Panc1 (cell line): ENCODE measurements at regions not wholly inside any gene's neighbourhood (a gene's known extent, or its start where the extent isn't known, plus 50 kb on each side); places are given as distances from the start of the nearest gene placed in this dataset.

Experiments used
- ATAC-seq: fragments of 200-7000 bp; cut with Tn5 transposase; 2 replicates; pipeline ENCODE4 v1.9.1; 2020; ENCODE audit warnings: mild to moderate bottlenecking, moderate library complexity
- BruUV-seq: library from RNA; stranded (reverse); fragments of 400-500 nt; replicated peaks from 2 replicates; lab custom pipeline; 2021; lab: Mats Ljungman, UMichigan
- CTCF ChIA-PET: fragments of 300-600 bp; sonication (Branson Sonifier 250); formaldehyde crosslinking; loops from one replicate; lab custom pipeline; 2022; ENCODE audit warnings: antibody characterized with exemption; lab: Charles Lee
- POLR2A ChIA-PET: fragments of 300-600 bp; sonication (Branson Sonifier 250); formaldehyde crosslinking; loops from one replicate; lab custom pipeline; 2022; ENCODE audit warnings: antibody characterized with exemption; lab: Charles Lee
- DNase-seq: peaks from one replicate; pipeline ENCODE4 v3.0.0-alpha.2; 2010; ENCODE audit warnings: low read depth, low spot score
- H3K27ac ChIP-seq: 2 replicates; pipeline ENCODE4 v1.5.1; 2011; ENCODE audit warnings: mild to moderate bottlenecking, low read length, inconsistent platforms
- H3K27me3 ChIP-seq: fragments of 200-500 bp; sonication (Bioruptor generic); 2 replicates; pipeline ENCODE4 v1.6.0; 2014; ENCODE audit warnings: low read length, inconsistent platforms; ENCODE audit not compliant: control insufficient read depth, insufficient read depth
- H3K36me3 ChIP-seq: fragments of 200-500 bp; sonication (Bioruptor generic); 2 replicates; pipeline ENCODE4 v1.5.1; 2014; ENCODE audit warnings: inconsistent platforms, mild to moderate bottlenecking, low read length, moderate library complexity; ENCODE audit not compliant: control insufficient read depth, insufficient read depth
- H3K4me1 ChIP-seq: 2 replicates; pipeline ENCODE4 v1.5.1; 2011; ENCODE audit warnings: inconsistent platforms, mild to moderate bottlenecking, low read length, moderate library complexity; ENCODE audit not compliant: control insufficient read depth, insufficient read depth
- H3K4me3 ChIP-seq, 2 experiments: 2 replicates each; pipeline ENCODE4 v1.5.1; 2011 to 2012; ENCODE audit warnings: low read depth in 2 of 2, low read length in 2 of 2, mild to moderate bottlenecking in 2 of 2, inconsistent platforms in 1 of 2, moderate library complexity in 1 of 2
- H3K9me3 ChIP-seq: fragments of 200-500 bp; sonication (Bioruptor generic); 2 replicates; pipeline ENCODE4 v1.5.1; 2014; ENCODE audit warnings: low read depth, mild to moderate bottlenecking, inconsistent platforms, low read length, moderate library complexity; ENCODE audit not compliant: control insufficient read depth, insufficient read depth
- POLR2AphosphoS5 ChIP-seq: IDR thresholded peaks from 2 replicates; pipeline ENCODE4 v1.6.1; 2012; ENCODE audit warnings: mild to moderate bottlenecking, low read depth, low read length, moderate library complexity
- SIN3A ChIP-seq: IDR thresholded peaks from 2 replicates; pipeline ENCODE4 v1.6.1; 2012; ENCODE audit warnings: low read depth, mild to moderate bottlenecking, low read length, moderate library complexity, borderline replicate concordance; ENCODE audit not compliant: insufficient read depth
- TCF7L2 ChIP-seq: IDR thresholded peaks from 2 replicates; pipeline ENCODE4 v1.6.1; 2011; ENCODE audit warnings: mild to moderate bottlenecking, low read depth, low read length, inconsistent platforms
- in situ Hi-C: cut with HindIII; loops from 2 replicates; pipeline ENCODE4 v1.10.0; 2016; ENCODE audit warnings: low sequenced_read_pairs, low pct_unique_long_range_greater_than_20kb
- intact Hi-C: fragments of 100-400 bp; cut with micrococcal nuclease; formaldehyde crosslinking; loops from one replicate; pipeline ENCODE4 v1.10.0; 2022; ENCODE audit not compliant: unreplicated experiment
- TF ChIP-seq, protein P1 (sequence below), 2 experiments: IDR thresholded peaks; 2 replicates each; pipeline ENCODE4 v1.6.1; 2011 to 2012; ENCODE audit warnings: low read depth in 2 of 2, control low read depth in 1 of 2, low read length in 1 of 2, mild to moderate bottlenecking in 1 of 2, moderate library complexity in 1 of 2; ENCODE audit not compliant: insufficient read depth in 1 of 2
- TF ChIP-seq, protein P2 (sequence below): fragments of 450-650 bp; IDR thresholded peaks from 2 replicates; pipeline ENCODE4 v1.5.1; 2017; ENCODE audit warnings: mild to moderate bottlenecking

DNA sequence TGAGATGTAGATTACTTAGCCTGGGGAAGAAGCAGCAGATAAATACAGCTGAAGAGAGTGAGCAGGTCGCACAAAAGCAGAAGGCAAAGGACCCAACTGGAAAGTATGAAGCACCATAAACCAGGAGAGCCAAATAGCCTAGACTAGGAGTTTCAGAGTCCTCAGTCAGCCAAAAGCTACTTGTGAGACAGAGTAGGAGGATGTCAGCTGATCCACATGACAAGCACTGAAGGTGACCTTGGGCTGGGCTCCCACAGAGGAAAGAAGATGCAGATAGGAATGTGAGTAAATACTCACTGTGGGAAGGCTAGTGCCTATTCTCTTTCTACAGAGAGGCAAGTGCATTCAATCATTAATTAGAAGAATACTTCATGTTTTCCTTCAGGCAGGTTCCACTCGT is 274.0 kb upstream of the POU3F2 start:
- ATAC-seq: no peak
- intact Hi-C loops: no loop called here
- H3K4me1 ChIP-seq: no peaks in the 10 kb centered on the region
- TF ChIP-seq, protein P1, sequence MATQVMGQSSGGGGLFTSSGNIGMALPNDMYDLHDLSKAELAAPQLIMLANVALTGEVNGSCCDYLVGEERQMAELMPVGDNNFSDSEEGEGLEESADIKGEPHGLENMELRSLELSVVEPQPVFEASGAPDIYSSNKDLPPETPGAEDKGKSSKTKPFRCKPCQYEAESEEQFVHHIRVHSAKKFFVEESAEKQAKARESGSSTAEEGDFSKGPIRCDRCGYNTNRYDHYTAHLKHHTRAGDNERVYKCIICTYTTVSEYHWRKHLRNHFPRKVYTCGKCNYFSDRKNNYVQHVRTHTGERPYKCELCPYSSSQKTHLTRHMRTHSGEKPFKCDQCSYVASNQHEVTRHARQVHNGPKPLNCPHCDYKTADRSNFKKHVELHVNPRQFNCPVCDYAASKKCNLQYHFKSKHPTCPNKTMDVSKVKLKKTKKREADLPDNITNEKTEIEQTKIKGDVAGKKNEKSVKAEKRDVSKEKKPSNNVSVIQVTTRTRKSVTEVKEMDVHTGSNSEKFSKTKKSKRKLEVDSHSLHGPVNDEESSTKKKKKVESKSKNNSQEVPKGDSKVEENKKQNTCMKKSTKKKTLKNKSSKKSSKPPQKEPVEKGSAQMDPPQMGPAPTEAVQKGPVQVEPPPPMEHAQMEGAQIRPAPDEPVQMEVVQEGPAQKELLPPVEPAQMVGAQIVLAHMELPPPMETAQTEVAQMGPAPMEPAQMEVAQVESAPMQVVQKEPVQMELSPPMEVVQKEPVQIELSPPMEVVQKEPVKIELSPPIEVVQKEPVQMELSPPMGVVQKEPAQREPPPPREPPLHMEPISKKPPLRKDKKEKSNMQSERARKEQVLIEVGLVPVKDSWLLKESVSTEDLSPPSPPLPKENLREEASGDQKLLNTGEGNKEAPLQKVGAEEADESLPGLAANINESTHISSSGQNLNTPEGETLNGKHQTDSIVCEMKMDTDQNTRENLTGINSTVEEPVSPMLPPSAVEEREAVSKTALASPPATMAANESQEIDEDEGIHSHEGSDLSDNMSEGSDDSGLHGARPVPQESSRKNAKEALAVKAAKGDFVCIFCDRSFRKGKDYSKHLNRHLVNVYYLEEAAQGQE (IDR thresholded peaks at IDR 0.05; ENCODE audit: insufficient read depth in 1 of 2, low read depth in 2 of 2, low read length in 1 of 2): no peak
- TF ChIP-seq, protein P2, sequence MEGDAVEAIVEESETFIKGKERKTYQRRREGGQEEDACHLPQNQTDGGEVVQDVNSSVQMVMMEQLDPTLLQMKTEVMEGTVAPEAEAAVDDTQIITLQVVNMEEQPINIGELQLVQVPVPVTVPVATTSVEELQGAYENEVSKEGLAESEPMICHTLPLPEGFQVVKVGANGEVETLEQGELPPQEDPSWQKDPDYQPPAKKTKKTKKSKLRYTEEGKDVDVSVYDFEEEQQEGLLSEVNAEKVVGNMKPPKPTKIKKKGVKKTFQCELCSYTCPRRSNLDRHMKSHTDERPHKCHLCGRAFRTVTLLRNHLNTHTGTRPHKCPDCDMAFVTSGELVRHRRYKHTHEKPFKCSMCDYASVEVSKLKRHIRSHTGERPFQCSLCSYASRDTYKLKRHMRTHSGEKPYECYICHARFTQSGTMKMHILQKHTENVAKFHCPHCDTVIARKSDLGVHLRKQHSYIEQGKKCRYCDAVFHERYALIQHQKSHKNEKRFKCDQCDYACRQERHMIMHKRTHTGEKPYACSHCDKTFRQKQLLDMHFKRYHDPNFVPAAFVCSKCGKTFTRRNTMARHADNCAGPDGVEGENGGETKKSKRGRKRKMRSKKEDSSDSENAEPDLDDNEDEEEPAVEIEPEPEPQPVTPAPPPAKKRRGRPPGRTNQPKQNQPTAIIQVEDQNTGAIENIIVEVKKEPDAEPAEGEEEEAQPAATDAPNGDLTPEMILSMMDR: no peak
- no peak for TF ChIP-seq SIN3A
- no peak for TF ChIP-seq TCF7L2
- no peak for TF ChIP-seq POLR2AphosphoS5
- no peak overlapping the region for H3K27ac ChIP-seq
- no peaks in the 10 kb centered on the region for H3K27me3 ChIP-seq
- BruUV-seq: no TSS peak
- in situ Hi-C loops: no loop called here
- no peak for DNase-seq
- H3K36me3 ChIP-seq: no peaks in the 10 kb centered on the region
- no peak overlapping the region for H3K4me3 ChIP-seq
- no peaks in the 10 kb centered on the region for H3K9me3 ChIP-seq
- CTCF ChIA-PET: no interaction called here
- POLR2A ChIA-PET: no interaction called here

DNA sequence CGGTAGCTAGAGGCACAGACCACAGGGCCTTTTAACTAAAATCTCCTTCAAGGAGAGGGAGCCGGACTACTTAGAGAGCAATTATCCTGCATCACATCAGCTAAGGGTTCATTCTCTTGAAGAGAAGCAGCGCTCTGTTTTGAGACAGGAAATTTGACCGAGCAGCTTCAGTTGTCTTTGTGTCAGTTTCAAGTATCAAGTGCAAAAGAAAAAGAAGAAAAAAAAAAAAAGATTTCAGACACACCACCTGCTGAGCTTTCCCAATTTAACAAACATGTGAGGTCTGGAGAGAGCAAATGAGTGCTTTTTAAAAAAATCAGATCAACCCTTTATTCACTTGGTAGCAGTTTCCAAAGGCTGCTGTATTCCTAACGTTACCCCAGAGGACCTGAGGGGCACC is 273.5 kb upstream of the POU3F2 start:
- CTCF ChIA-PET: no interaction called here
- Histone ChIP-seq H3K4me3 (no peak overlapping the region), H3K9me3 (no peaks in the 10 kb centered on the region), H3K27me3 (no peaks in the 10 kb centered on the region), H3K4me1 (no peaks in the 10 kb centered on the region), H3K36me3 (no peaks in the 10 kb centered on the region), H3K27ac (no peak overlapping the region)
- intact Hi-C loops (no loop called here), in situ Hi-C loops (no loop called here)
- no TSS peak for BruUV-seq
- TF ChIP-seq, protein P1 (IDR thresholded peaks at IDR 0.05; ENCODE audit: insufficient read depth in 1 of 2, low read depth in 2 of 2, low read length in 1 of 2): no peak
- TF ChIP-seq SIN3A (no peak), TCF7L2 (no peak), POLR2AphosphoS5 (no peak)
- TF ChIP-seq, protein P2: no peak
- POLR2A ChIA-PET: no interaction called here
- no peak for ATAC-seq
- DNase-seq: no peak
